GM21423 (cell line): ENCODE measurements at regions not wholly inside any gene's neighbourhood (a gene's known extent, or its start where the extent isn't known, plus 50 kb on each side); places are given as distances from the start of the nearest gene placed in this dataset.

Source experiments
- ATAC-seq: cut with Tn5 transposase; IDR thresholded peaks from one replicate; pipeline ENCODE4 v1.9.1; 2021; ENCODE audit warnings: mild to moderate bottlenecking, moderate library complexity; ENCODE audit not compliant: unreplicated experiment

GRCh38 chr7:41834805-41835694, 132.2 kb upstream of the INHBA start:
- no peak for ATAC-seq

- ATAC-seq = no peak
Observed at GRCh38 chr7:41832941-41833340, 130.1 kb upstream of the INHBA start.

- no peak for ATAC-seq
Observed at GRCh38 chr7:41830271-41830670, 127.4 kb upstream of the INHBA start.

- ATAC-seq = no peak
Observed at GRCh38 chr7:41828911-41829310, 126.0 kb upstream of the INHBA start.

GRCh38 chr7:41826641-41827040, 123.8 kb upstream of the INHBA start:
- ATAC-seq = no peak

- ATAC-seq = no peak
Observed at GRCh38 chr7:41825927-41826480, 123.1 kb upstream of the INHBA start.

GRCh38 chr7:41824284-41824683, 121.4 kb upstream of the INHBA start:
- ATAC-seq = no peak

- no peak for ATAC-seq
Observed at GRCh38 chr7:41822259-41822817, 119.4 kb upstream of the INHBA start.

GRCh38 chr7:41821521-41822213, 118.8 kb upstream of the INHBA start:
- no peak for ATAC-seq

GRCh38 chr7:41820111-41820671, 117.3 kb upstream of the INHBA start:
- ATAC-seq = no peak

- ATAC-seq = no peak
Observed at GRCh38 chr7:41819645-41820044, 116.8 kb upstream of the INHBA start.

GRCh38 chr7:41818765-41819398, 116.0 kb upstream of the INHBA start:
- no peak for ATAC-seq

GRCh38 chr7:41817386-41817785, 114.5 kb upstream of the INHBA start:
- peak; percentile 48 for ATAC-seq

- ATAC-seq = peak; percentile 81
Observed at GRCh38 chr7:41816111-41816510, 113.2 kb upstream of the INHBA start.

GRCh38 chr7:41814888-41815287, 112.0 kb upstream of the INHBA start:
- no peak for ATAC-seq

- no peak for ATAC-seq
Observed at GRCh38 chr7:41813286-41813685, 110.4 kb upstream of the INHBA start.

GRCh38 chr7:41811941-41812340, 109.1 kb upstream of the INHBA start:
- ATAC-seq = no peak

- ATAC-seq = peak; percentile 90
Observed at GRCh38 chr7:41809940-41810576, 107.2 kb upstream of the INHBA start.

GRCh38 chr7:41809529-41809939, 106.6 kb upstream of the INHBA start:
- ATAC-seq = no peak

- ATAC-seq = no peak
Observed at GRCh38 chr7:41809116-41809515, 106.2 kb upstream of the INHBA start.
